DND-41 (cell line): ENCODE measurements at regions not wholly inside any gene's neighbourhood (a gene's known extent, or its start where the extent isn't known, plus 50 kb on each side); places are given as distances from the start of the nearest gene placed in this dataset.

Experiments
- CTCF ChIP-seq: IDR thresholded peaks from 2 replicates; pipeline ENCODE4 v1.5.1; 2012; ENCODE audit warnings: borderline replicate concordance, low read length, moderate library complexity, mild to moderate bottlenecking; ENCODE audit not compliant: poor library complexity, severe bottlenecking; ENCODE audit errors: extremely low read depth
- EZH2 ChIP-seq: IDR thresholded peaks from 3 replicates; pipeline ENCODE4 v1.6.1; 2012; ENCODE audit warnings: borderline replicate concordance, low read depth, mild to moderate bottlenecking, moderate library complexity, low read length, inconsistent platforms; ENCODE audit not compliant: severe bottlenecking

GRCh38 chr2:48187503-48187902 lies 127.0 kb upstream of the FOXN2 start:
- TF ChIP-seq CTCF (no peak), EZH2 (no peak)
